ENCODE measurements at regions not wholly inside any gene's neighbourhood (a gene's known extent, or its start where the extent isn't known, plus 50 kb on each side); places are given as distances from the start of the nearest gene placed in this dataset.
"Not testable (repeated sequence)": the region's sequence is repeated elsewhere in the genome, so short reads cannot be mapped to it uniquely, and the experiment has no call there.

DNA sequence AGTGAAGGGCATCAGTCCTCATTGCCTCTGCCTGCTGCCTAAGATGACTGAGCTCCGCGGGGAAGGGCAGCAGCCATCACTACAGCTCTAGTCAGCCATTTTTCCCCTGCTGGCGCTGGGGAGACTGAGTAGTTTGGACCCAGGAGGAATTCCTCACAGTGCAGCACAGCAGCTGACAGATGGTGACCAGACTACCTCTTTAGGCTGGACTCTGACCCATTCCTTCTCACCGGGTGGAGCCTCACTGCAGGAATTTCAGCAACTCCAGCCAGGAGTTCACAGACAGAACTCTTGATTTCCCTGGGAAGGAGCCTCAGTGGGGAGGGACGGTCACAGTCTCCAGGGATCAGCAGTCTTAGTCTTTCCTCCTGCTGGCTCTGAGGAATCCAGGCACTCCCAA, 492.0 kb upstream of the MMS22L start:
- Histone ChIP-seq H3K4me2 (ENCODE audit: low read length) (no peak overlapping the region), H3K27ac (ENCODE audit: low read depth, low read length) (no peak overlapping the region), H3K27me3 (ENCODE audit: insufficient read depth, low read length) (no peaks in the 10 kb centered on the region), H4K20me1 (ENCODE audit: insufficient read depth, low read length) (no peaks in the 10 kb centered on the region), H3K9ac (ENCODE audit: low read length) (no peak overlapping the region), H3K4me1 (ENCODE audit: insufficient read depth, low read length) (no peaks in the 10 kb centered on the region), H3K79me2 (ENCODE audit: insufficient read depth, low read length) (no peaks in the 10 kb centered on the region), H2AFZ (ENCODE audit: low read depth, low read length) (no peak overlapping the region), H3K36me3 (ENCODE audit: insufficient read depth, low read length) (no peaks in the 10 kb centered on the region), H3K4me3 (ENCODE audit: insufficient read depth, low read depth, low read length) (no peak overlapping the region), H3K9me3 (ENCODE audit: insufficient read depth, low read depth, low read length) (no peaks in the 10 kb centered on the region)
- TF ChIP-seq, protein P1, sequence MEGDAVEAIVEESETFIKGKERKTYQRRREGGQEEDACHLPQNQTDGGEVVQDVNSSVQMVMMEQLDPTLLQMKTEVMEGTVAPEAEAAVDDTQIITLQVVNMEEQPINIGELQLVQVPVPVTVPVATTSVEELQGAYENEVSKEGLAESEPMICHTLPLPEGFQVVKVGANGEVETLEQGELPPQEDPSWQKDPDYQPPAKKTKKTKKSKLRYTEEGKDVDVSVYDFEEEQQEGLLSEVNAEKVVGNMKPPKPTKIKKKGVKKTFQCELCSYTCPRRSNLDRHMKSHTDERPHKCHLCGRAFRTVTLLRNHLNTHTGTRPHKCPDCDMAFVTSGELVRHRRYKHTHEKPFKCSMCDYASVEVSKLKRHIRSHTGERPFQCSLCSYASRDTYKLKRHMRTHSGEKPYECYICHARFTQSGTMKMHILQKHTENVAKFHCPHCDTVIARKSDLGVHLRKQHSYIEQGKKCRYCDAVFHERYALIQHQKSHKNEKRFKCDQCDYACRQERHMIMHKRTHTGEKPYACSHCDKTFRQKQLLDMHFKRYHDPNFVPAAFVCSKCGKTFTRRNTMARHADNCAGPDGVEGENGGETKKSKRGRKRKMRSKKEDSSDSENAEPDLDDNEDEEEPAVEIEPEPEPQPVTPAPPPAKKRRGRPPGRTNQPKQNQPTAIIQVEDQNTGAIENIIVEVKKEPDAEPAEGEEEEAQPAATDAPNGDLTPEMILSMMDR (IDR thresholded peaks at IDR 0.05; ENCODE audit: insufficient read depth, low read depth, low read length), result no peak
- no peak for TF ChIP-seq EZH2 (IDR thresholded peaks at IDR 0.05; ENCODE audit: insufficient read depth, low read length)
- no peaks in the 10 kb centered on the region for H3K27me3 Mint-ChIP-seq (ENCODE audit: low read depth, unreplicated experiment)
- no peaks in the 10 kb centered on the region for H3K36me3 Mint-ChIP-seq (ENCODE audit: low read depth, unreplicated experiment)
- no peaks in the 10 kb centered on the region for H3K4me1 Mint-ChIP-seq (ENCODE audit: low read depth, unreplicated experiment)
- H3K4me3 Mint-ChIP-seq (ENCODE audit: unreplicated experiment), result no peak overlapping the region
- DNase-seq (ENCODE audit: low read depth), result no peak
- FAIRE-seq, result no peak
- peaks cover 3% of the 10 kb centered on the region for H3K9me3 Mint-ChIP-seq (ENCODE audit: unreplicated experiment)
- H3K27ac Mint-ChIP-seq (ENCODE audit: unreplicated experiment), result no peak overlapping the region

- DNase-seq (ENCODE audit: low read depth) (no peak), FAIRE-seq (no peak)
- H3K9me3 Mint-ChIP-seq (ENCODE audit: unreplicated experiment), result peaks cover 3% of the 10 kb centered on the region
- H3K27me3 ChIP-seq (ENCODE audit: insufficient read depth, low read length), result no peaks in the 10 kb centered on the region
- H4K20me1 ChIP-seq (ENCODE audit: insufficient read depth, low read length), result no peaks in the 10 kb centered on the region
- no peaks in the 10 kb centered on the region for H3K4me1 Mint-ChIP-seq (ENCODE audit: low read depth, unreplicated experiment)
- H3K27ac Mint-ChIP-seq (ENCODE audit: unreplicated experiment), result no peak overlapping the region
- no peak overlapping the region for H3K4me2 ChIP-seq (ENCODE audit: low read length)
- no peak overlapping the region for H3K4me3 Mint-ChIP-seq (ENCODE audit: unreplicated experiment)
- H3K27me3 Mint-ChIP-seq (ENCODE audit: low read depth, unreplicated experiment), result no peaks in the 10 kb centered on the region
- H3K79me2 ChIP-seq (ENCODE audit: insufficient read depth, low read length), result no peaks in the 10 kb centered on the region
- H3K27ac ChIP-seq (ENCODE audit: low read depth, low read length), result no peak overlapping the region
- H3K9ac ChIP-seq (ENCODE audit: low read length), result no peak overlapping the region
- H2AFZ ChIP-seq (ENCODE audit: low read depth, low read length), result no peak overlapping the region
- no peaks in the 10 kb centered on the region for H3K9me3 ChIP-seq (ENCODE audit: insufficient read depth, low read depth, low read length)
- no peaks in the 10 kb centered on the region for H3K4me1 ChIP-seq (ENCODE audit: insufficient read depth, low read length)
- H3K36me3 ChIP-seq (ENCODE audit: insufficient read depth, low read length), result no peaks in the 10 kb centered on the region
- no peaks in the 10 kb centered on the region for H3K36me3 Mint-ChIP-seq (ENCODE audit: low read depth, unreplicated experiment)
- TF ChIP-seq, protein P1 (IDR thresholded peaks at IDR 0.05; ENCODE audit: insufficient read depth, low read depth, low read length), result no peak
- TF ChIP-seq EZH2 (IDR thresholded peaks at IDR 0.05; ENCODE audit: insufficient read depth, low read length), result no peak
- no peak overlapping the region for H3K4me3 ChIP-seq (ENCODE audit: insufficient read depth, low read depth, low read length)
Measured at GRCh38 chr6:97778290-97779038, 495.4 kb upstream of the MMS22L start.

GRCh38 chr6:97779039-97779766, 496.2 kb upstream of the MMS22L start:
- not testable (repeated sequence) for DNase-seq (ENCODE audit: low read depth); H3K9me3 ChIP-seq (ENCODE audit: insufficient read depth, low read depth, low read length); H3K79me2 ChIP-seq (ENCODE audit: insufficient read depth, low read length); H2AFZ ChIP-seq (ENCODE audit: low read depth, low read length); H3K9ac ChIP-seq (ENCODE audit: low read length); H3K4me3 Mint-ChIP-seq (ENCODE audit: unreplicated experiment); H3K36me3 Mint-ChIP-seq (ENCODE audit: low read depth, unreplicated experiment); H3K4me1 ChIP-seq (ENCODE audit: insufficient read depth, low read length); H3K4me1 Mint-ChIP-seq (ENCODE audit: low read depth, unreplicated experiment); H4K20me1 ChIP-seq (ENCODE audit: insufficient read depth, low read length); H3K9me3 Mint-ChIP-seq (ENCODE audit: unreplicated experiment); H3K27me3 ChIP-seq (ENCODE audit: insufficient read depth, low read length); H3K27ac ChIP-seq (ENCODE audit: low read depth, low read length); H3K36me3 ChIP-seq (ENCODE audit: insufficient read depth, low read length); H3K27ac Mint-ChIP-seq (ENCODE audit: unreplicated experiment); H3K4me3 ChIP-seq (ENCODE audit: insufficient read depth, low read depth, low read length); H3K4me2 ChIP-seq (ENCODE audit: low read length); FAIRE-seq; H3K27me3 Mint-ChIP-seq (ENCODE audit: low read depth, unreplicated experiment)
